Heart left ventricle (tissue), 13 donors: ENCODE measurements at regions not wholly inside any gene's neighbourhood (a gene's known extent, or its start where the extent isn't known, plus 50 kb on each side); places are given as distances from the start of the nearest gene placed in this dataset.

ENCODE experiments used
- CTCF ChIP-seq, 12 donors: fragments of 200-600 bp; sonication (generic) in 4 of 12; IDR thresholded peaks; one replicate each; pipeline versions ENCODE4 v1.5.0 to v1.8.0; 2018 to 2022; ENCODE audit warnings: antibody characterized with exemption in 12 of 12, mild to moderate bottlenecking in 5 of 12
- POLR2A ChIP-seq, 2 donors: fragments of 450-650 bp; IDR thresholded peaks; one replicate each; pipeline ENCODE4 v1.6.1; 2017; ENCODE audit warnings: antibody characterized with exemption in 2 of 2, mild to moderate bottlenecking in 2 of 2, moderate library complexity in 2 of 2
- donor health status: ischemic (EF 13 %, LVEDD 7.1; RV severe dilation, severe dysfunction).
- donor health status: DM: no; HTN: yes; CAD: no.
- donor health status: DM: no; HTN: no; CAD: no.
- donor health status: ischemic (EF 25% LVEDD 6.9; RV normal size, moderate dysfunction).
- donor health status: ischemic (EF 25% LVEDD 5.7; RV mildly dilated, moderate dysfunction).
- donor health status: ischemic (EF 35%, LVEDD 5.7; RV mildly dilated, moderate dysfunction).
- donor health status: nonischemic (EF 11% LVEDD 7.7; RV severe dilation, severe dysfunction).
- donor health status: DM: yes; HTN: yes; CAD: no.
- donor health status: PGD.
- donor health status: ischemic (EF 29% LVEDD 5.4; RV normal size, mild dysfunction).
- donor health status: nonischemic (EF 23%, LVEDD 6.1; RV moderate dilation, normal function).

- no peak for TF ChIP-seq CTCF (IDR thresholded peaks at IDR 0.05)
- no peak for TF ChIP-seq POLR2A (IDR thresholded peaks at IDR 0.05)
Observed at GRCh38 chr3:193837347-193837827, 244.4 kb downstream of the OPA1 start.
